Right forelimb (tissue), 1 donor: ENCODE measurements at regions not wholly inside any gene's neighbourhood (a gene's known extent, or its start where the extent isn't known, plus 50 kb on each side); places are given as distances from the start of the nearest gene placed in this dataset.

Experiments
- DNase-seq: peaks from one replicate; pipeline ENCODE4 v3.0.0-alpha.2; 2018

DNA sequence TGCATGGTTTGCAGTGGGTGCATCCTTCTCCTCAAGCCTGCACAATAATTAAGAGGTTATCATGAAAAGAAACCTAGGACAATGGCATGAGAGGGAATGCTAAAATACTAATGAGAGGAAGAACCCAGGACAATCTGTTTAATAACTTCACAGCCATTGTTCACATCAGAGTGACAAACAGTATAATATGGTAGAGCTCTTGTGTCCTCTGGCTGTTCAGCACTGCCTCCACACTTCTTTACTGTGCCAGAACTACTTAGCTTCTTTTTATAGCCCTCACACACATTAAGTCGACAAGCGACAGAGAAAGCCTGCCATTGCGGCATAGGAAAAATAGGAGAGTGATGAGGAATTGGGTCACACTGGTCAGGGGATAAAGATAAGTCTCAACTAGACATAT, 65.0 kb upstream of the MEIS2 start:
- no peak for DNase-seq

DNA sequence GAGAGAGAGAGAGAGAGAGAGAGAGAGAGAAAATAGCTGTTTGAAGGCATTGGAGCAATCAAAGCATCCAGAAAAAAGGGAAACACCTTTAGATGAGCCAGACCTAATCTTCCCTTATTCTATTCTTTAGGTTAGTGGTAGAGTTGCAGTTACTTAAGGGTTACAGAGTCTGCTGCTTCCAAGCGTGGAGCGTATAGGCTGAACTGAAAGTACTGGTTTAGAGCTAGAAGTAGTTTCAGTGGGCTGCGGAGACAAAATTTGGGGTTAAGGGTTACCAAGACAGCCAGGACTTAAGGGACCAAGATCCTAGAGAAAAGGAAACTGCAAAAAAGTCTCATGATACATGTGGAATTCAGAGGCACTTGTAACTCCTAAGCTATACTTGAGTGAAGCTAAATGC, 66.1 kb upstream of the MEIS2 start:
- DNase-seq, result no peak

DNA sequence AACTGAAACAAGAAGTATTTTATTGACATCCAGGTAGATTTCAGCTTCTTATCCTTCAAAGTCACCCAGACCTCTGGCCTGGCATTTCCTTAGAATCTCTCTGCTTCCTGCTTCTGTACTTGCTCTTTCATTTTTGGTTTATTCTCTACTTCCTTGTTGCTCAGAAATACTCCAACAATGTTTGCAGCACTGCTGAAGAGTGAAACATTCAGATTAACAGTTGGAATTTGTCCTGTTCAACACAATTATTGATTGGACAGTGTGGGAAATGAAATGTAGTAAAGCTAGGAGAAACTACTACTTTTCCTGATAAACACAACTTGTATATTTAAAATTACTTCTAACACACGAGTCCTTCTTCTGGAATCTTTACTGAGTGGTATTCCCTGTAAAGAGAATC, 81.0 kb upstream of the MEIS2 start:
- no peak for DNase-seq

DNA sequence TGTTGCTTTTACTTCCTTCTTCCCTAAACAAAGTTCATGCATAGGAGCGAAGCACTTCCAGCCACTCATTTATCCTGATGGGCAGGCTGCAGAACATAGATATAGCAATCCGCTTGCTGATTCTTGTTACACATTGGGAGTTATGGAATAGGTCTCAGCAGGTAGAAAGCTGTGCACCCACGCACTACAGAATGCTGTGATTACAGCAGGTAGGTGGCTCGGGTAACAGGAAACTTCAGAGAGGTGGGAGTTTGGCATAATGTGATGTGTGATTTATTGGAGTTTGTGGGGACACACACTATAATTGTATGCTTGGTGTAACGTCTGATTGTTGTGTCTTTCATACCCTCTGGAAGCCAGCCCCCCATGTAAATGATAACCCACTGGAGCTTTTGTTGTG, 99.2 kb upstream of the MEIS2 start:
- no peak for DNase-seq

DNA sequence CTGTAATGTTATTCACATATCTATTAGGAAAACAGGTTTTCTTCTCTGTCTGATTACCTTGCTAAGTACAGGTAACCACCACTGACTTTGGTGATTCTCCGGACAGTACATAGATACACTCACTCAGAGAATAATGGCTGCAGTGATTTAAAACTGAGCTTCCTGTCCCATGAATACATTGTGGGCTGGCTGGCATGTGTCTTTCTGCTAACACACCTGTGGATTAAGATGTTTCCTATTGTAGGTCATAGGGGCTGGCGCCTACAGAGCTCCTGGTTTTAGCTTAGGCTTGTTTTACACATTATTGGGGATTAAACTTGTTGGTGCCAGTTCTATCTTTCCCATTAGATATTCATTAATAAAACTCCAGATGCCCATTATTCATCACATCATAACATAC, 102.7 kb upstream of the MEIS2 start:
- DNase-seq, result no peak

DNA sequence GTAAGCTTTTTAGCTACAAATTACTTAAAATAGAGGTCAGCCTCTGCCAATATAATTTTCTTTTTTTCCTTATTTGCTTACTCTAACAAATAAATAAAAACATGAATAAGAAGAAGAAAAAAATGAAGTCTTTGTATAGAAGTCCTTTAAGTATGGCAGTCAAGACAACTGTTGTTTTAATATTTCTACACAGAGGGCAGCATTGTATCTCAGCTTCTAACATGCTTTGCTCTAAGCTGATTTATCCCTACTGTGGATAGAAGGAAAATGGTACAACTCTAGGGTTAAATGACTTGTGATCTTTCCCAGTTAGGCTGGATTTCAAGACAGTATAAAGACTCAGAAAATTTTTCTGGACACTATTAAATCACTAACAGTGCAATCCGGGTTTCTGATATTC, 104.3 kb upstream of the MEIS2 start:
- DNase-seq, result no peak

DNA sequence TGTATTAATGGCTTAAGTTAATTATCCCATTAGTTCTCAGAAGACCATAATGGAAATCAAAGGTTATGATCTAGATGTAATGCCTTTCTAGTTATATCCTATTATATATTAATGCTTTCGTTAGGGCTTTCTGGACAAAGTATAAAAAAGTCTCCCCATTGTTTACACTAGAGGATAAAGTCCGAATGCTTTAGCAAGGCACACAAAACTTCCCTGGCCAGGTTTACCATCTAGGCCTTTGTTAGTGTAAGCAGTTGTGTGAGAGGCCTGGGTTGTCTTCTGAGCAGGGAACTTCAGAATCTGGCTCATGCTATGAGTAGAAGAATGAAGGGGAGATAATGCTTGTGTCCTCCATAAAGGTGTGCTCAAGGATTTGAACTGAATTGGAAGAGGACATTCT, 106.3 kb upstream of the MEIS2 start:
- DNase-seq, result no peak

DNA sequence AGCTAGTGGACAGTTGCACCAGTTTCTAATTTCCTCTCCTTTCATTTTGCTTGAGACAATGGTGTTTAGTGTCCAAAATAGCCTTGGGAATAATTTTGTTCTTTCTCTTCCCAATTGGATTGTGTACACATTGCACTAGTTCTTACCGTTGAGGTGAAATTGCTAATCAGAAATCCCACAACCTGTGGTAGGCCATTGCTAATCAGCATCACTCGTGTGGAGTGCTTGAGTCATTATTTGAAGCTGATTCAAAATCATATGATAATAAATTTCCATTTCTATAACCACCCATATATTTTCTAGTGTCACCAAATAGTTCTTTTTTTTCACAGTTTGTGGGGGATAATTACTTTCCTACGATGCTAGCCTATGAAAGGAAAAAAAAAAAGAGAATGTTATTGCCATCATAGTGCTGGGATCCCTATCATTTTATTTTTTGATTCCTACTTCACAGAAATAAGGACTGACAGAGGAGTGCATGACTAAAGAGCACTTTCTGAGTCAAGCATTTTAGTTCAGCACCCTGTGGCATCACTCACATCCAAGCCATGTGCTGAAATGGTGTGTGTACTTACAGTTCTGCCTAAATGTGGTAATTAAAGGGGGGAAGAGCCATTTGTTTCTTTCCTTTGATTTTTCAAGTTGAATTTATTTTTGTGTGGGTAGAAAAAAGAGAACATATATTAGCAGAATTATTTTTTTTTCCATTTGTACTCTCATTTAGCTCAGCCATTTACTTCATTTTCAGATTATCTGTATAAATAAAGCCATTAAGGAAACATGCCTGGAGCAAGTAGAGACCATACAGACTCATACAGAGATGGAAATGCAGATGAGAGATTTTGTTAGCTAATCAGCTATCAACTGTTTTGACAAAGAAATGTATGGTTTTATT, 108.0 kb upstream of the MEIS2 start:
- DNase-seq, result no peak

DNA sequence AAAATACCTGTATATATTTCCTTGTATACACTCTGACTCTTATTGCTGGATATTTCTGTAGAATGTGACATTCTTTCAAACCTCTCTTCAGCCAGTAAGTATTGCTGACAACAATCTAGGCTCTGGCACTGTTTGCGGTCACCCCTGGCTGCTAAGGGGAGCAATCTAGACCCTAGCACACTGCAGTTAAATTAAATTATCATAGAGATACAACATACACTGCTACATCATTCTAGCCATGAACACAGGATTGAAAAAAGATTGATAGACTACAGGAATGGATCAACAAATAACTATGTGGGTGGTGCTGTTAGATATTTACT, 108.7 kb upstream of the MEIS2 start:
- DNase-seq, result no peak

DNA sequence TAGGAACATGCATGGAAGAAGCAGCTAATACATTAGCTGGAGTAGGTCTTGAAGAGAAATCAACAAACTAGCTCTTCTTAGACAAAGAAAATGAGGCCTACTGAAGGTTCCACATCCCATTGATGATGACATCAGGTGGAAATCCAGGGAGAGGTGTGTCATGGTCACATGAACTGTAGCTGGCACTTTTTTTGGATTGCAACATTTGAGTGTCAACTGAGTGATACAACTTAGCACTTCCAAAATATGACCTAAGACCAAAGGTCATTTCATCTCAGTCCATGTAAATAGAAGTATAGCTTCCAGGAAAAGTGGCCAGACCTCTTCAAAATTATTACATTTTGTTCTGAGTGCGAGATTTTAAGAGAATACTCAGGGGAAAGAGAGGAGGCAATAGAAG, 117.2 kb upstream of the MEIS2 start:
- DNase-seq, result no peak

DNA sequence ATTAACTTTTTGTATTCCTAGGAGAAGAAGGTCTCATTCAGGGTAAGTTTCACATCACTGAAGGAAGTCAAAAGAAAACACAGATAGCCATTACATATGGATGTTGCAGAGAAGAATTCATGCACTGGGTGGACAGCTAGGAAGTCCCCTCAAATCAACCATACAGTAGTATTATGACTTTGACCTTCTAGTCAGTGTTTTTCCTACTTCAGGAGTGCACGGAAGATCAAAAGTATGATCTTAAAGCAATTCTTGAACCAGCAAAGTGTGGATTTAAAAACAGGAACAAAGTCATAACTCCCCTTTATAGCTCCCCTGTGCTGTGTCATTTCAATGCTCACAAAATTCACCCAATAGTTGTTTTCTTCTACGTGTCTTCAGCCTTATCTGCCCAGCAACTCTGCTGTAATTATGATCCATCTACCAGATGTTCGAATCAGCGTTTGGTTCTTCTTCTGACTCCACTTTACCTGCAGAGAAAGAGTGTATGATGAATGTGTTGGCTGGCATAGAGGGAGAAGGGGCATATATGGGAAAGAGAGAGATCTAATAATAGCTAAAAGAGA, 118.1 kb upstream of the MEIS2 start:
- no peak for DNase-seq

DNA sequence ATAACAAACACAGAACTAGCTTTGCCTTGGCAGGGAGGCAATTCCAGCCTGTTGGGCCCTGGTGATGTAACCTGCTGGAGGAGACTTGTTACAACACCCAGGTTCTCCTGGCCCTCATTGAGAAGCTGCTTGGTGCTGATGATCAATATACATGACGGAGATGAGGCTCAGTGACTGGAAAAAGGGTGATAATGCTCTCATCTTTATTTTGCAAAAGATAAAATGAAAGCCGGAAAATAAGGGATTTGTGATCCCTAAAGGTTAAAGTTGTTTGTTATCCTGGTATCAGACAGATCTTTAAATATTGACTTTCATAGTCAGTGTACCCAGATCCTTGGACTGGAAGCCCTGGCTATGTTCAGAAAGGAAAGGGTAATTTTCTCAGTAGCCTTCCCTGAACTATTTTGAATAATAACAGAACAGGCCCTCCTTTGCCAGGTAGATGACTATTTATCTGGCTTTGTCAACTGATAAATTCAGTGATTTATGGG, 118.9 kb upstream of the MEIS2 start:
- no peak for DNase-seq

DNA sequence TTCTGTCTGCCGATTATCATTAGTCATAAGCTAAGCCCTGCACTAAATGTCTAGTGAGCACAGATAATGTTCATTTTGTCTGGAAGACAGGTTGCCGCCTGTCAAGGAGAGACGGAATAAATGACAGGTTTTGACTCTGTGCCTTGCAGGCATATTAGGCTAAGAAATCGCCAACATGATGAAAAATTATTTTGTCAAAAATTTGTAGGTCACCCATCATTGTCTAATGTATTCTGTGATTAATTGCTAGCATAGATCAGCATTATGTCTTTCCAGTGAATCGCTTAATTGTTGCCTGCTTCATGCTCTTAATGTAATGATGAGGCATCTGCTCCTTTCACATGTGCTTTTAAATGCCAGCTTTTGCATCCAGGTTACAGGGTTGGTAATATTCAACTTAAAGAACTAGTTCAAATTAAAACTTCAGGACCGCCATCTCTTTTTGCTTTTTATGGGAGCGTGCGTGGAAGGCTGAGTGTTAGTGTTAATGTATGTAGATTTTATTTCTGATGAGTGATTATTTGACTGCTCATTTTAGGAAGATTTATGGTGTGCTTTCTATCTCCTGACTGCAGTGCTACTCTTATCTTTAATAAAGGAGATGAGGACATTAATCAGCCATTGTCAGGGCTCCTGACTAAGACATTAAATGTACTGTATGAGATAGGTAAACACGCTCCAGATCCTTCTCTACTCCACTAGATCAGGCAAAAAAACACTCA, 120.8 kb upstream of the MEIS2 start:
- no peak for DNase-seq

DNA sequence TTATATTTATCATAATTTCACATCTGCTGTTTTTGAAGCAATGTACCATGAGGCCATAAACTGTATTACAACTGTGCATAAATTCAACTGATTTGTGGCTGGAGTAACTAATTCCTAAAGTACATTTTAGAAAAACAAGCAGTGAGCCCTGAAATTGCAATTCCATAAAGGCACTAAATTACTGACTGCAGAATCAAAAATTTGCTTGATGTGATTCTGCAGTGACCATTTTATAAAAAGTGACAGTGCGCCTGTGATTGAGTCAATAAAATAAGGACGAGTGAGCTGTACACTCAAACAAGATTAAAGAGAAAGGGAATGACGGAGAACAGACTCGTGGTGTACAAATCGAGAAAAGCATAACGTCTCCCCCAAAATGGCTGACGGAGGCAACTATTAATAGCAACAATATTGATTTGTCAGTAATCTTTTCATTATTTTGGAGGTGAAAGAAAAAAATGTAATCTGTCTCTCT, 121.4 kb upstream of the MEIS2 start:
- DNase-seq, result no peak

DNA sequence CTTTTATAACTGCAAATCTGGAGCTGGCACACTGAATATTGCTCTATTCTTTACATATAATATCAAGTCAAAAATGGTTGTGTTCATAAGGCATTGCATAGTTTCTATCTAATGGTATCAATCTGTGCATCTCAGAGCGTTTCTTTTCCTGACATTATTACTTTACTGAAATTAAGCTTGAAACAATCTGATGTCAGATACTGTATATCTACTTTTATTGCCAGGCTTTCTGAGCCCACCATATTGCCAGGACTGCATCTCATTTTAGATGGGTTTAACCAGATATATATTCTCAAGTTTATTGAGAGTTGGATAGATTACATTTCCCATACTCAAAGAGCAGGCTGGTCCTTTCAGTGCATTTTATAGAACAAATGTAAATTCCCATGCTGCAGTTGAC, 122.7 kb upstream of the MEIS2 start:
- no peak for DNase-seq

DNA sequence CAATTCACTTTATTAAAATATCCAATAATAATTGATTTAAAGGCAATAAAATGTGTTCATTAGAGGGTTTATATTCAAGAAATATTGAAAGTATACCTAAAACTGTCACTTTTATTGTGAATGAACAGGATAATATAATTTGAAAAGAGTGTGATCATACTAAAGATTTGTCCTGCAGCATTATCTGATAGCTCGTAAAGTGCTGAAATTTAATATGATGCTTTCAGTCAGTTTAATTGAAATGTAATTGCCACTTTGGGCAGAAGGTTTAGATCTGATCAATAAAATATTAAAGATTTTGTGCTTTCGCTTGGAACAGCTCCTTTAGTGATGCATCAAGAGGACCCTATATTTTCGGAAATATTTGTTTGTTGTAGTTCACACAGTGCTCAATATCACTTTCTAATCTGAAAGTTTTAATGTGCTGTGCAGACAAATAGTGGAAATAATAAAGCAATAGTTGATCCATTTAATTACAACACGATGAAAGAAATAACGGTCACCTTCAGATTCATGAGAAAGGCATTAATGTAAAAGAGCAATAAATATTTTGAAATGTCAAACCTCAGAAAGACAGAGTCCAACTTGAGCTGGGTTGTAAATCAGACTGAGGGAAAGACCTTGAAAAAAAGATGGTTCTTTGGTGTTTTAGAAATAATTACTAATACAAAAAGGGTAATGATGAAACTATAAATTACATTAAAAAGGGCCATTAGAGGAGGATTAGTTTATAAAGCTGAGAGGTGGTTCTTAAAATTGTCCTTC, 129.7 kb upstream of the MEIS2 start:
- DNase-seq, result no peak

DNA sequence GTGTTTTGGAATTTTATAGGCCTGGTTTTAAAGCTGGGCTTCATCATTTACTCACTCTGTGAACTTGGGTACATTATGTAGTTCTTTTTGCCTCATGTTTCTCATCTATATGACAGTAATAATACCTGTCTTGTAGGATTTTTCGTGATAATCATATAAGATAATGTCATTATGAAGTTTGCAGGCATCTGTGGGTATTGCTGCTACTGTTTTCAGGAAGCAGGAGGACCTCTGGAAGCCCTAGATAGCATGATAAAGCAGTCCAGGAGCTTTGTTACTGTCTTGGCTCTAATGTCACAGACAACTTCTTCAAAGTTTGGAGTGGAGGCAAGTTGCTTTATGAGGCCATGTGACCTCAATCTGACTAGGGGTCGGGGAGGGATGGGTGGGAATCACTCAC, 145.0 kb upstream of the MEIS2 start:
- DNase-seq, result no peak

DNA sequence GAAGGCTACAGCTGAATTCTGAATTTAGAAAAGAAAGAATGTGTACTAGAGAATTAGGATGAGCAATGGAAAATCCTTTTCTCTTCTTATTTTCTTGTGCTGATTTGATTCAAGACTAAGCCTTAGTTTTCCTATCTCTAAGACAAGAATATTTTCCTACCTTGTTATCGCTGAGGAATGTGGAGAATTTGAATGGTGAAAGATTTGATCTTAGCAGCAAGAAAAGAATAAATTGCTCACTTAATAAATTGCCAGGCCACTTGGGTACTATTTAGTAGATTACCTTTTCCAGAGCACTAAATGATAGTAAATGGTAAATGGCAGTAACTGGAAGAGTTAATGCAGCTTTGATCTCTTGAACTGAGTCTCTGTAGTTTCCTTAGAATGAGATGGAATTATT, 145.7 kb upstream of the MEIS2 start:
- DNase-seq, result no peak

DNA sequence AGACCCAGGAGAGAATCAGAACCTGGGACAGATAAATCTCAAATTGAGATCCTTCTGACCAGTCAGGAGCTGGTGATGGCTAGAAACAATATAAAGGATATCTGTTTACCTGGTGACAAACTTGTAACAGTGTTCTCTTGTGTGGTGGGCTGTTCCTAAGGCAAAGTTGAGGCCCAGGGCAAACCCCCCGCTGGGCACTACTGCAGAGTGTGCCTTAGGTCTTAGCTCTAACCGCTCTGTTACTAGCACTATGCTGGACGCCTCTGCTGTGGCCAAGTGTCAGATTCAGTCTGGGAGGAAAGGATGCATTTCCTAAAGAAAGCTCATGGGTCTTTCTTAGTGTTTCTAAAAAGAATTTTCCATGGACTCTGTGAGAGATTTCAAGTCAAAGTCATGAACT, 146.5 kb upstream of the MEIS2 start:
- no peak for DNase-seq

DNA sequence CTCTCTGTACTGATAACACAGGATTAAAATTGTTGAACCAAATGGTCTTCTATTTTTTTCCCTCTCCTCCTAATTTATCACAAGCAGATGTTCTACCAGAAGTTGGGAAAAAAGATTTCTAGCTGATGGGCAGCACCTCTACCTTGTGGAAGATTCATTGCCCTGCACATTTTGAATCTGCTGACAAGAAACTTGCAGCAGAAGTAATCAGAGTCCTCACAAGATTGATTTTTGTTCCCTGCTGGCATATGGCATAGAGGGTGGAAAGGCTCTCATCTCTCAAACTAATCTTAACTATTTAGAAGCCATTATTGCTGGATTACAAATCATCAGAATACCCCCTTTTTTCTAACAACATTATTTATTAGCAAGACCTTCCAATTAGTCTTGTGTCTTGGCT, 148.9 kb upstream of the MEIS2 start:
- no peak for DNase-seq

DNA sequence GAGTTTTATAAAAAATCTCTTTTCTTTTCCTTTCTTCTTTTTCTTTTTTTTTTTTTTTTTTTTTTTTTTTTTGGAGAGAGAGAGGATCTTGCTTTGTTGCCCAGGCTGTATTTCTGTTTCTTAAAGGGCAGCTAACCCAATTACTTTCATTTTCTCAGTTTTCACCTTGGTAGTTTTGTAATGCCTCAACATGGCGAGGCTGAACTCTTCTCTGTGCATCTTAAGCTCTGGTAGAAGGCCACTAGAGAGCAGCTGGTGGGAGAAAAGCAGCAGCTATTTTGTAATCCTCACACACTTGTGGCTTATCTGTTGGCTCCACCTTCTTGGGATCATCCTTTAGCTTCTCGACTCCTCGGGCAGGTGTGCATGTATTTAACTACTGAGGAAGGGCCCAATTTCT, 152.2 kb upstream of the MEIS2 start:
- no peak for DNase-seq

DNA sequence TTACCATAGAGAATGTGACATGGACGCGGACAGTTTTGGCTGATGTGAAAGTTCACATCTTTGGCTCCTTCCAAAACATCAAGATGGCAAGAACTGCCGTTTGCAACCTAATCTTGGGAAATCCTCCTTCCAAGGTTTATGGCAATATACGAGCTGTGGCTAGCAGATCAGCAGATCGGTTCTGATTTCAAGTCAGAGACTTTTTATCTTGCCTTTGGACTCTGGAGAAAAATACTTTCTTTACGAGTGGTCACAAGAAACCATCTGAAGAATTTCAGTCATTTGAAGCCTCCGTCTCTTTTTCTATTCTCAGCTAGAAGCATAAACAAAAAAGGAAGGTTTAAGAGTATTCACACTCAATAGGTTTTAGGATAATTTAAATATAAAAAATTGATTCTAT, 153.5 kb upstream of the MEIS2 start:
- DNase-seq, result no peak

DNA sequence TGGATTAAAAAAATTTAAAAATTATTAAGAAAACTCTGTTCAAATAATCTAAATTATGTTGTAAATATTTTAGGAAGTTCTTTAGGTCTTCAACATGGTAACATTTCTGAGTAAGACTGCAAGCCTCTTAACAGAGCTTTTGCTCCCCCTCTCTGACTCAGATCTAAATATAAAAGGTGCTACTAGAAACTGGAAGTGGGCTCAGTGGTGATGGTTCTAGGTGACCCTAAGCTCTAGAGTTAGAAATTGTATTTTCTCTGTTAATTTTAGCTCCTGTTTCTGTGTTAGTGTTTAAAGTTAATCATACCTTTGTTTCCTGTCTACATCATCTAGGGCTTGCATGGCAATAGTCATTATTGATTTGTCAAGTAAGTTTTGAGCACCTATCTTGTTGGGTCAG, 159.9 kb upstream of the MEIS2 start:
- DNase-seq, result no peak
